WTC11 (cell line): ENCODE measurements at regions not wholly inside any gene's neighbourhood (a gene's known extent, or its start where the extent isn't known, plus 50 kb on each side); places are given as distances from the start of the nearest gene placed in this dataset.

ENCODE experiments used
- ATAC-seq: fragments of 200-7000 bp; cut with Tn5 transposase; 2 replicates; pipeline ENCODE4 v1.10.0; 2021; ENCODE audit warnings: mild to moderate bottlenecking, moderate library complexity
- CTCF ChIA-PET: fragments of 300-600 bp; sonication (Branson Sonifier 250); formaldehyde crosslinking; loops from one replicate; lab custom pipeline; 2021; ENCODE audit warnings: antibody characterized with exemption; lab: Charles Lee
- POLR2A ChIA-PET: fragments of 350-600 bp; sonication (Branson Sonifier 250); formaldehyde crosslinking; loops from one replicate; lab custom pipeline; 2021; ENCODE audit warnings: antibody characterized with exemption; lab: Charles Lee
- DNase-seq: peaks from one replicate; pipeline ENCODE4 v3.0.0; 2021; ENCODE audit warnings: low spot score
- H3K27ac Mint-ChIP-seq: 2 replicates; pipeline ENCODE4 v1.8.0; 2021; ENCODE audit warnings: mixed read lengths
- H3K27me3 Mint-ChIP-seq: 2 replicates; pipeline ENCODE4 v1.8.0; 2021; ENCODE audit warnings: low read depth, mild to moderate bottlenecking, moderate library complexity, mixed read lengths
- H3K36me3 Mint-ChIP-seq: 2 replicates; pipeline ENCODE4 v1.8.0; 2021; ENCODE audit warnings: mixed read lengths
- H3K4me1 Mint-ChIP-seq: 2 replicates; pipeline ENCODE4 v1.8.0; 2022; ENCODE audit warnings: mixed read lengths
- H3K4me3 Mint-ChIP-seq: 2 replicates; pipeline ENCODE4 v1.8.0; 2021; ENCODE audit warnings: mild to moderate bottlenecking, moderate library complexity, mixed read lengths
- H3K9me3 Mint-ChIP-seq: 2 replicates; pipeline ENCODE4 v1.8.0; 2021; ENCODE audit warnings: mixed read lengths
- AR ChIP-seq: fragments of 250-450 bp; sonication (Bioruptor Pico); IDR thresholded peaks from 2 replicates; pipeline ENCODE4 v1.9.0; 2021; ENCODE audit warnings: mild to moderate bottlenecking
- ATF1 ChIP-seq: sonication (generic); formaldehyde crosslinking; IDR thresholded peaks from 2 replicates; pipeline ENCODE4 v1.8.1; 2023; ENCODE audit warnings: mild to moderate bottlenecking, moderate library complexity, missing genetic modification reagents
- ATF2 ChIP-seq: sonication (generic); formaldehyde crosslinking; IDR thresholded peaks from 2 replicates; pipeline ENCODE4 v1.8.1; 2022; ENCODE audit warnings: low read depth, missing genetic modification reagents, borderline replicate concordance
- ATF6 ChIP-seq: sonication (generic); formaldehyde crosslinking; IDR thresholded peaks from 2 replicates; pipeline ENCODE4 v1.8.1; 2023; ENCODE audit warnings: mild to moderate bottlenecking, missing genetic modification reagents
- CDX4 ChIP-seq: fragments of 250-450 bp; sonication (Bioruptor Pico); IDR thresholded peaks from 2 replicates; pipeline ENCODE4 v1.9.0; 2021; ENCODE audit warnings: moderate library complexity, mild to moderate bottlenecking, inconsistent platforms, borderline replicate concordance
- ESRRA ChIP-seq: sonication (generic); formaldehyde crosslinking; IDR thresholded peaks from 2 replicates; pipeline ENCODE4 v1.8.1; 2022; ENCODE audit warnings: mild to moderate bottlenecking, missing genetic modification reagents, borderline replicate concordance
- FOXJ3 ChIP-seq: sonication (generic); formaldehyde crosslinking; IDR thresholded peaks from 2 replicates; pipeline ENCODE4 v1.9.0; 2021; ENCODE audit warnings: missing genetic modification reagents, mild to moderate bottlenecking, borderline replicate concordance
- MAX ChIP-seq: sonication (generic); formaldehyde crosslinking; IDR thresholded peaks from 2 replicates; pipeline ENCODE4 v1.8.0; 2022; ENCODE audit warnings: mild to moderate bottlenecking, missing genetic modification reagents
- OVOL2 ChIP-seq: fragments of 250-450 bp; sonication (Bioruptor Pico); IDR thresholded peaks from 2 replicates; pipeline ENCODE4 v1.9.0; 2021; ENCODE audit warnings: mild to moderate bottlenecking, borderline replicate concordance
- PREB ChIP-seq: sonication (generic); formaldehyde crosslinking; IDR thresholded peaks from 2 replicates; pipeline ENCODE4 v1.8.1; 2022; ENCODE audit warnings: mild to moderate bottlenecking, missing genetic modification reagents, moderate library complexity, borderline replicate concordance
- SMAD4 ChIP-seq: sonication (generic); formaldehyde crosslinking; IDR thresholded peaks from 2 replicates; pipeline ENCODE4 v1.8.0; 2022; ENCODE audit warnings: mild to moderate bottlenecking, missing genetic modification reagents
- TEAD1 ChIP-seq: sonication (generic); formaldehyde crosslinking; IDR thresholded peaks from 2 replicates; pipeline ENCODE4 v1.8.0; 2022; ENCODE audit warnings: mild to moderate bottlenecking, missing genetic modification reagents
- TP53 ChIP-seq: sonication (generic); formaldehyde crosslinking; IDR thresholded peaks from 2 replicates; pipeline ENCODE4 v1.8.1; 2023; ENCODE audit warnings: mild to moderate bottlenecking, missing genetic modification reagents
- USF1 ChIP-seq: sonication (generic); formaldehyde crosslinking; IDR thresholded peaks from 2 replicates; pipeline ENCODE4 v1.8.0; 2022; ENCODE audit warnings: mild to moderate bottlenecking, missing genetic modification reagents
- ZBTB21 ChIP-seq: sonication (generic); formaldehyde crosslinking; IDR thresholded peaks from 2 replicates; pipeline ENCODE4 v1.8.1; 2023; ENCODE audit warnings: mild to moderate bottlenecking, missing genetic modification reagents, borderline replicate concordance
- ZNF121 ChIP-seq: sonication (generic); formaldehyde crosslinking; IDR thresholded peaks from 2 replicates; pipeline ENCODE4 v1.8.0; 2023; ENCODE audit warnings: missing genetic modification reagents
- ZNF138 ChIP-seq: sonication (generic); formaldehyde crosslinking; conservative IDR thresholded peaks from 2 replicates; pipeline ENCODE4 v1.8.1; 2022; ENCODE audit warnings: mild to moderate bottlenecking, moderate library complexity, missing genetic modification reagents
- ZNF232 ChIP-seq: sonication (generic); formaldehyde crosslinking; IDR thresholded peaks from 2 replicates; pipeline ENCODE4 v1.8.0; 2022; ENCODE audit warnings: mild to moderate bottlenecking, missing genetic modification reagents
- ZNF416 ChIP-seq: fragments of 250-450 bp; sonication (Bioruptor Pico); IDR thresholded peaks from 2 replicates; pipeline ENCODE4 v1.9.0; 2021; ENCODE audit warnings: mild to moderate bottlenecking, inconsistent platforms

GRCh38 chr18:60883587-60883986 is 449.6 kb upstream of the CDH20 start:
- ATAC-seq: no peak
- H3K36me3 Mint-ChIP-seq: no peaks in the 10 kb centered on the region
- no peaks in the 10 kb centered on the region; the same call in 1 of the 2 replicates for H3K27me3 Mint-ChIP-seq
- no peaks in the 10 kb centered on the region for H3K9me3 Mint-ChIP-seq
- H3K27ac Mint-ChIP-seq: no peak overlapping the region
- no peak for TF ChIP-seq SMAD4 (CRISPR knock-in tag)
- no peak for TF ChIP-seq ATF2 (CRISPR knock-in tag)
- TF ChIP-seq CDX4 (CRISPR knock-in tag): no peak
- no peak for TF ChIP-seq ATF1
- no peak for TF ChIP-seq ATF6 (CRISPR knock-in tag)
- no peak for TF ChIP-seq USF1
- TF ChIP-seq FOXJ3: no peak
- TF ChIP-seq AR (CRISPR knock-in tag): no peak
- TF ChIP-seq ZNF416 (CRISPR knock-in tag): no peak
- TF ChIP-seq, all 79 proteins: peak for 0
- no peak for DNase-seq
- CTCF ChIA-PET: no interaction called here
- POLR2A ChIA-PET: no interaction called here
- Mint-ChIP-seq H3K4me3 (no peak overlapping the region), H3K4me1 (0 out of 2 replicates have a peak, but pooled peaks cover 4% of the 10 kb centered on the region)

- H3K4me1 Mint-ChIP-seq: no peaks in the 10 kb centered on the region
- no peaks in the 10 kb centered on the region for H3K36me3 Mint-ChIP-seq
- no peak for TF ChIP-seq TEAD1 (CRISPR knock-in tag)
- CTCF ChIA-PET: no interaction called here
- no peaks in the 10 kb centered on the region for H3K27me3 Mint-ChIP-seq
- no peak overlapping the region for H3K27ac Mint-ChIP-seq
- POLR2A ChIA-PET: no interaction called here
- no peaks in the 10 kb centered on the region for H3K9me3 Mint-ChIP-seq
- DNase-seq (no peak), ATAC-seq (no peak)
- H3K4me3 Mint-ChIP-seq: no peak overlapping the region
These were observed 445.1 kb upstream of the CDH20 start for GRCh38 chr18:60888071-60888624.

GRCh38 chr18:60889442-60889841 is 443.8 kb upstream of the CDH20 start:
- Mint-ChIP-seq H3K27ac (no peak overlapping the region), H3K4me1 (no peaks in the 10 kb centered on the region), H3K9me3 (no peaks in the 10 kb centered on the region), H3K27me3 (no peaks in the 10 kb centered on the region), H3K4me3 (no peak overlapping the region), H3K36me3 (no peaks in the 10 kb centered on the region)
- CTCF ChIA-PET: no interaction called here
- TF ChIP-seq MAX (CRISPR knock-in tag): no peak
- no peak for TF ChIP-seq ATF2 (CRISPR knock-in tag)
- no peak for TF ChIP-seq OVOL2 (CRISPR knock-in tag)
- TF ChIP-seq SMAD4 (CRISPR knock-in tag): no peak
- TF ChIP-seq ZBTB21 (CRISPR knock-in tag): no peak
- no peak for TF ChIP-seq ZNF232 (CRISPR knock-in tag)
- no peak for TF ChIP-seq ZNF138 (CRISPR knock-in tag)
- TF ChIP-seq PREB: no peak
- TF ChIP-seq TP53 (CRISPR knock-in tag): no peak
- no peak for TF ChIP-seq ZNF121 (CRISPR knock-in tag)
- TF ChIP-seq CDX4 (CRISPR knock-in tag): no peak
- no peak for TF ChIP-seq ESRRA (CRISPR knock-in tag)
- POLR2A ChIA-PET: no interaction called here
- DNase-seq (no peak), ATAC-seq (no peak)
